GM12865 (cell line): ENCODE measurements at regions not wholly inside any gene's neighbourhood (a gene's known extent, or its start where the extent isn't known, plus 50 kb on each side); places are given as distances from the start of the nearest gene placed in this dataset.

ENCODE experiments used
- DNase-seq: peaks from one replicate; pipeline ENCODE4 v3.0.0; 2010; ENCODE audit warnings: low read depth
- H3K4me3 ChIP-seq: 2 replicates; pipeline ENCODE4 v1.5.1; 2011; ENCODE audit warnings: mild to moderate bottlenecking, low read depth, low read length, control low read depth
- CTCF ChIP-seq: IDR thresholded peaks from 2 replicates; pipeline ENCODE4 v1.5.1; 2011; ENCODE audit warnings: low read length, control low read depth, low read depth, inconsistent platforms; ENCODE audit not compliant: insufficient read depth; ENCODE audit errors: missing control alignments

GRCh38 chr11:115654792-115655191 lies 150.6 kb upstream of the CADM1 start:
- no peak for TF ChIP-seq CTCF
- DNase-seq: no peak
- no peak overlapping the region for H3K4me3 ChIP-seq

DNA sequence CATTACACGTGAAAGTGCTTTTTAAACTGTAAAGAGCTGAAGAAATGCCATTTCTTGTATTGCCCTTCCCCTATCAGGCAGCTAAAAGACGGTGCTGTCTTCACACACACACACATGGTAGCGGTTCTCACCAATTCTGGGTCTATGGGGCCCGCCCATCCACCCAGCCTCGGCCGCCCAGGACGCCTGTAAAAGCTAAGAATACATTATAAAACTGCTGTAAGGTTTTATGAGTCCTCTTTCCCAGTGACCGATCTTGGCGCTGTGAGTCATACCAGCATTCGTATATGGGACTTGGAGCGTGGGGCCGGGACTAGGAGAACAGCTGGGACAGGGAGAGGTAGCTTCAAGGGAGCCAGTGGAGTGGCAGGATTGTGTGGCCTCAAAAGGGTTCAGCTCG lies 149.7 kb upstream of the CADM1 start:
- H3K4me3 ChIP-seq: no peak overlapping the region
- TF ChIP-seq CTCF: no peak
- no peak for DNase-seq

DNA sequence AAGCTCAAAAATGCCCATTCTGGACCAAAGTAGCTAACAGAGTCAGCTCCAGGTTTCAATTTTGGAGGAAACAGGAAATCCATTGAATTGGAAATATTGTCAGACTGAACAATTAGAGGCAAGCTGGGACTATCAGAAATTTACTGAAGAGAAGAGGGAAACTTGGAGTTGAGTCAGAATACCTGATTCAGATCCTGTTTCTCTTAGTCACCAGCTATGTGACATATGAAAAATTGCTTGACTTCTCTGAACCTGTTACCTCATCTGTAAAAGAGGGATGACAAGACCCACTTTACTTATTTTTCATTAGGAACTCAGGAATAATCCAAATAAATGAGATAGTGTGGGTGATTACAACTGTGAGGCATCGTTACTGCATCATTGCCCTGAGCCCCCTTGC lies 148.9 kb upstream of the CADM1 start:
- no peak for DNase-seq
- no peak for TF ChIP-seq CTCF
- no peak overlapping the region for H3K4me3 ChIP-seq

DNA sequence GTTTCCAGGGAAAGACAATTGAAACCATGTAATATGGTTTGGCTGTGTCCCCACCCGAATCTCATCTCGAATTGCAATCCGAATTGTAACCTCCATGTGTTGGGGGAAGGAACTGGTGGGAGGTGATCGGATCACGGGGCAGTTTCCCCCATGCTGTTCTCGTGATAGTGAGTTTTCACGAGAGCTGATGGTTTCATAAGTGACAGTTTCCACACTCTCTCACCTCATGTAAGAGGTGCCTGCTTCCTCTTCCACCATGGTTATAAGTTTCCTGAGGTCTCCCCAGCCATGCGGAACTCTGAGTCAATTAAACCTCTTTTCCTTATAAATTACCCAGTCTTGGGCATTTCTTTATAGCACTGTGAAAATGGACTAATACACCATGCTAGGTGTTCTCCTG lies 148.3 kb upstream of the CADM1 start:
- no peak for DNase-seq

GRCh38 chr11:115652094-115652493 lies 147.9 kb upstream of the CADM1 start:
- DNase-seq: no peak
- no peak for TF ChIP-seq CTCF

More for the DNA sequence above, 148.3 kb upstream of the CADM1 start:
- H3K4me3 ChIP-seq: no peak overlapping the region
- no peak for TF ChIP-seq CTCF

GRCh38 chr11:115649461-115649860 lies 145.2 kb upstream of the CADM1 start:
- TF ChIP-seq CTCF: no peak
- H3K4me3 ChIP-seq: no peak overlapping the region
- DNase-seq: no peak

More at GRCh38 chr11:115652094-115652493, 147.9 kb upstream of the CADM1 start:
- H3K4me3 ChIP-seq: no peak overlapping the region

DNA sequence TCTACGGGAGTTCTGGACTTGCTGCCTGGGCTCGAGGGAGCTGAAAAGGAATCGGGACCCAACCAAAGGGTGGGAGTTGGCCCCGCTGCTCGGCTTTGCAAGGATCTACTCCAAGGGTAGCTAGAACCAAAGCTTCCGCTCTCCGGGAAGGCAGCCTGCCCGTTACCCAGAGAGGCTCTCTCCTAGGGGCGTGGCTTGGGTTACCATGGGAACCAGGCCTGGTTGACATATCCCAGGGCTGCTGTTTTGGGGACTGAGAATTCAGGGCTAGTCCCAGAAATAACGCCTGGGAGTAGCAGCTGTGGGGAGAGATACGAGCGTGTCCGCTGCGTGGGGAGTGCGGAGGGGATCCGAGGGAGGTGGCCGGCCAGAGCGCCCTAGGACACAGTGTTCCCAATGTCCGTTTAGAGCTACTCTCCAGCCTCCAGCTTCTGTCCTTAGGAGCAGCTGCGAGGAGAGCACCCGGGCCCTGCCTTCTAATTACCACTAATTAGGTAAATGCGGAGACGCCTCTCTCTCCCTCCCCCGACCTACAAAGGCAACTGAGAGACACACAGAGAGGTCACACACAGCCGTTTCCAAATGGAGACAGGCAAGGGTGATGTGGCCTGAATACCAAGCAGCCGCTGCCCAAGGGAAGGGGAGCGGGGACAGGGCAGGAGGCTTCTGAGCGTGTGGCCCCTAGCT lies 141.6 kb upstream of the CADM1 start:
- no peak overlapping the region for H3K4me3 ChIP-seq
- no peak for TF ChIP-seq CTCF
- no peak for DNase-seq
